HCT116 (cell line): ENCODE measurements at regions not wholly inside any gene's neighbourhood (a gene's known extent, or its start where the extent isn't known, plus 50 kb on each side); places are given as distances from the start of the nearest gene placed in this dataset.

Experiments used
- EZH2 ChIP-seq: fragments of 200-600 bp; sonication (generic); IDR thresholded peaks from 2 replicates; pipeline ENCODE4 v1.6.1; 2017; ENCODE audit warnings: antibody characterized with exemption, mixed run types
- SIN3A ChIP-seq: IDR thresholded peaks from 2 replicates; pipeline ENCODE4 v1.6.1; 2012; ENCODE audit warnings: low read depth
- TF ChIP-seq, protein P1 (sequence below), 3 experiments: fragments of 200-600 bp in 1 of 3; sonication (generic) in 1 of 3; IDR thresholded peaks in 2 of 3; conservative IDR thresholded peaks in 1 of 3; 2 replicates each; pipeline ENCODE4 v1.5.1; 2012 to 2017; ENCODE audit warnings: low read depth in 2 of 3, low read length in 2 of 3, antibody characterized with exemption in 1 of 3, borderline replicate concordance in 1 of 3, control low read depth in 1 of 3, mild to moderate bottlenecking in 1 of 3, mixed read lengths in 1 of 3, mixed run types in 1 of 3, moderate library complexity in 1 of 3; ENCODE audit not compliant: insufficient read depth in 1 of 3
- TF ChIP-seq, protein P2 (sequence below): IDR thresholded peaks from 2 replicates; pipeline ENCODE4 v1.6.1; 2012; ENCODE audit warnings: low read depth

DNA sequence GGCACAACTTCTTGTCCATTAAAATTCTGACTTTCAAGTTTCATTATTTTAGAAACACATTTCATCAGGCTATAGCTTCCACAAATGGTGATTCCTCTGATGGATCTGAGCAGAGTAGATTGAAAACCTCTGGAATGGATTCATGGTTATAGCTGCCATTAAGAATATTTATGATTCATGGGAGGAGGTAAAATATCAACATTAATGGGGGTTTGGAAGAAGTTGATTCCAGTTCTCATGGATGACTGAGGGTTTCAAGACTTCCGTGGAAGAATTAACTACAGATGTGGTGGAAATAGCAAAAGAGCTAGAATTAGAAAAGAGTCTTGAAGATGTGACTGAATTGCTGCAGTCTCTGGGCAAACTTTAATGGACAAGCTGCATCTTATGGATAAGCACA, 797.4 kb downstream of the SUCLG1 start:
- TF ChIP-seq, protein P1, sequence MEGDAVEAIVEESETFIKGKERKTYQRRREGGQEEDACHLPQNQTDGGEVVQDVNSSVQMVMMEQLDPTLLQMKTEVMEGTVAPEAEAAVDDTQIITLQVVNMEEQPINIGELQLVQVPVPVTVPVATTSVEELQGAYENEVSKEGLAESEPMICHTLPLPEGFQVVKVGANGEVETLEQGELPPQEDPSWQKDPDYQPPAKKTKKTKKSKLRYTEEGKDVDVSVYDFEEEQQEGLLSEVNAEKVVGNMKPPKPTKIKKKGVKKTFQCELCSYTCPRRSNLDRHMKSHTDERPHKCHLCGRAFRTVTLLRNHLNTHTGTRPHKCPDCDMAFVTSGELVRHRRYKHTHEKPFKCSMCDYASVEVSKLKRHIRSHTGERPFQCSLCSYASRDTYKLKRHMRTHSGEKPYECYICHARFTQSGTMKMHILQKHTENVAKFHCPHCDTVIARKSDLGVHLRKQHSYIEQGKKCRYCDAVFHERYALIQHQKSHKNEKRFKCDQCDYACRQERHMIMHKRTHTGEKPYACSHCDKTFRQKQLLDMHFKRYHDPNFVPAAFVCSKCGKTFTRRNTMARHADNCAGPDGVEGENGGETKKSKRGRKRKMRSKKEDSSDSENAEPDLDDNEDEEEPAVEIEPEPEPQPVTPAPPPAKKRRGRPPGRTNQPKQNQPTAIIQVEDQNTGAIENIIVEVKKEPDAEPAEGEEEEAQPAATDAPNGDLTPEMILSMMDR (IDR thresholded peaks at IDR 0.05 in 2 of 3, conservative IDR thresholded peaks at IDR 0.05 in 1 of 3; ENCODE audit: borderline replicate concordance in 1 of 3, insufficient read depth in 1 of 3, low read depth in 2 of 3, low read length in 2 of 3) = no peak
- TF ChIP-seq, protein P2, sequence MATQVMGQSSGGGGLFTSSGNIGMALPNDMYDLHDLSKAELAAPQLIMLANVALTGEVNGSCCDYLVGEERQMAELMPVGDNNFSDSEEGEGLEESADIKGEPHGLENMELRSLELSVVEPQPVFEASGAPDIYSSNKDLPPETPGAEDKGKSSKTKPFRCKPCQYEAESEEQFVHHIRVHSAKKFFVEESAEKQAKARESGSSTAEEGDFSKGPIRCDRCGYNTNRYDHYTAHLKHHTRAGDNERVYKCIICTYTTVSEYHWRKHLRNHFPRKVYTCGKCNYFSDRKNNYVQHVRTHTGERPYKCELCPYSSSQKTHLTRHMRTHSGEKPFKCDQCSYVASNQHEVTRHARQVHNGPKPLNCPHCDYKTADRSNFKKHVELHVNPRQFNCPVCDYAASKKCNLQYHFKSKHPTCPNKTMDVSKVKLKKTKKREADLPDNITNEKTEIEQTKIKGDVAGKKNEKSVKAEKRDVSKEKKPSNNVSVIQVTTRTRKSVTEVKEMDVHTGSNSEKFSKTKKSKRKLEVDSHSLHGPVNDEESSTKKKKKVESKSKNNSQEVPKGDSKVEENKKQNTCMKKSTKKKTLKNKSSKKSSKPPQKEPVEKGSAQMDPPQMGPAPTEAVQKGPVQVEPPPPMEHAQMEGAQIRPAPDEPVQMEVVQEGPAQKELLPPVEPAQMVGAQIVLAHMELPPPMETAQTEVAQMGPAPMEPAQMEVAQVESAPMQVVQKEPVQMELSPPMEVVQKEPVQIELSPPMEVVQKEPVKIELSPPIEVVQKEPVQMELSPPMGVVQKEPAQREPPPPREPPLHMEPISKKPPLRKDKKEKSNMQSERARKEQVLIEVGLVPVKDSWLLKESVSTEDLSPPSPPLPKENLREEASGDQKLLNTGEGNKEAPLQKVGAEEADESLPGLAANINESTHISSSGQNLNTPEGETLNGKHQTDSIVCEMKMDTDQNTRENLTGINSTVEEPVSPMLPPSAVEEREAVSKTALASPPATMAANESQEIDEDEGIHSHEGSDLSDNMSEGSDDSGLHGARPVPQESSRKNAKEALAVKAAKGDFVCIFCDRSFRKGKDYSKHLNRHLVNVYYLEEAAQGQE = no peak
- TF ChIP-seq SIN3A (no peak), EZH2 (no peak)
